ENCODE measurements at regions not wholly inside any gene's neighbourhood (a gene's known extent, or its start where the extent isn't known, plus 50 kb on each side); places are given as distances from the start of the nearest gene placed in this dataset.

DNA sequence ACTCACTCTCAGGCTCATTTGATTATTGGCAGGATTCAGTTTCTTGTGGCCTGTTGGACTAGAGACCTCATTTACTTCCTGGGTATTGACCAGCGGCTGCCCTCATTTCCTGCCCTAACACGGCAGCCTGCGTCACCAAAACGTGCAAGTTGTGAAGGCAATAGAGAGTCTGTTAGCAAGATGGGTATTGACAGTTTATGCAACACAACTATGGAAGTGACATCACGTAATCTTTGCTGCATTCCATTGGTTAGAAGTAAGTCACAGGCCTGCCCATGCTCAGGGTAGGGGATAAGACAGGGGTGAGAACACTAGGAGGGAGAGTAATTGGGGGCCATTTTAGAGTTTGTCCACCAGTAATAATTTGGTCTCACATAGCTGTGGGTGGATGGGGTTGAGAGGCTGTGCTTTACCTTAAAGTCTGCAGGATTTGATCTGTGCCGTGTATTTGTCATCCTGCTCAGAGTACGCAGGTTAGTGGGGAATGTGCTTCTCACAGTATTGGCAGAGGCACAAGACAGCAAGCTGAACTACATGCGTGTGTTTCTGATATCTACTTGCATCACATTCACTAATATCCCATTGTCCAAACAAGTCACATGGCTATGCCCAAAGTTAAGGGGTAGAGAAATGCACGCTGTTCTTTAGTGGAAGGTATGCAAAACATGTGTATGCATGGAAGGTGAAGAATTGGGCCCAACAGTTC, 83.3 kb downstream of the EDEM1 start:
- DNase-seq (ENCODE audit: low read depth in 1 of 2, low spot score in 1 of 2) = no peak

DNA sequence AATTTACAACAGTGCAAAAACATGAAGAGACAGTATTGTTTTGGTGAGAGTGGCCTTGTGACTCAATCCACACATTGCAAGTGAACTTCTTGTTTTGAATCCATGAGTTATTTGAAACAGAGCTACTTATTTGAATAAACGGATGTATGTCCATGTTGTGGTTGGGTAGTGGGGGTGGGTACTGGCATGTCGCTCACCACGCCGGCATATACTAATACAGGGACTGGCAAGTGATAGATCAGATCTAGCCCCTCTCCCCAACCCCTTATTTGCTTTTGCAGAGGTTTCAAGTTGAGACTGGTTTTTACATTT, 83.8 kb downstream of the EDEM1 start:
- DNase-seq (ENCODE audit: low read depth in 1 of 2, low spot score in 1 of 2) = no peak

DNA sequence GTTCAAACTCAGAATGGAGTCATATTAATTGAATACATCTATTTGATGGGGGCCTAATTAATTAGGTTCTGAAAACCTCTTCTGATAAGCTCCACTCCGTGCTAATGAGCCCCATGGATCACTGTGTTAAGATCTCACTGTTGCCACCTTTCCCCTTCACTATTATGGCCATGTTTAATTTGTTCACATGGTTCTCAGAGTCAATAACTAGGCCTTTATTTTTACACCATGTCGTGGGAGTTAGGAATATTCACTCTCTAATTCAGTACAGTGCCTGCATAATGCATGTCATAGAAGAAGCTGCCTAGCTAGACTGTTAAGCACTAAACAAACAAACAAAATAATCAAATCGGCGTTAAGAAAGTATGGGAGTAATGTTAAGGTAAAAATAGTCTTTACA, 84.9 kb downstream of the EDEM1 start:
- no peak for DNase-seq (ENCODE audit: low read depth in 1 of 2, low spot score in 1 of 2)

DNA sequence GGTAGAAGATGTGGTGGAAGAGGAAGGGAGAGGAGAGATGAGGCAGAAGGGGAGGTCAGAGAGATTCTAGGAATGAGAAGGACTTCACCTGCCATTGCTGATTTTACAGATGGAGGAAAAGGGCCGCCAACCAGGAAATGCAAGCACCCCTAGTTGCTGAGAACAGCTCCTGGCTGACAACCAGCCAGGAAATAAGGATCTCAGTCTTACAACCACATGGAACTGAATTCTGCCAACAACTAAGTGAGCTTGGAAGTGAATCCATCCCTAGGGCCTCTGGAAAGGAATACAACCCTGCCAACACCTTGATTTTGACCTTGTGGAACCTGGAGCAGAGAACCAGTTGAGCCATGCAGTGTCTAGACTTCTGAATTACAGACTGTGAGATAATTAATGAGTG, 86.6 kb downstream of the EDEM1 start:
- no peak for DNase-seq (ENCODE audit: low read depth in 1 of 2, low spot score in 1 of 2)

DNA sequence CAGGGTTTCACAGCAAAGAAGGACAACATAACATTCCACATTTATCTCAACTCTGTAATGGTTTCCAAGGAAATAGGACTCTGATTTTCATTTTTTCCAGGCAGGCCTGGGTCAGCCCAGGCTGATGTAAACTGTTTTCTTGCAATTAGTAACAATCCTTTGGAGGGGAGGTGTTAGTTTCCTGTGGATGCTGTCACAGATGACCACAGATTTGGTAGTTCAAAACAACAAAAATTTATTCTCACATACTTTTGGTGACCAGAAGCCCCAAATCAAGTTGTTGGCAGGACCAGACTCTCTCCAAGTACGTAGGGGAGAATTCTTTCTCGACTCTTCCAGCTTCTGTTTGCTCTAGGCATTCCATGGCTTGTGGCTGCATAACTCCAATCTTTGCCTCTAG, 88.0 kb downstream of the EDEM1 start:
- DNase-seq (ENCODE audit: low read depth in 1 of 2, low spot score in 1 of 2) = no peak

DNA sequence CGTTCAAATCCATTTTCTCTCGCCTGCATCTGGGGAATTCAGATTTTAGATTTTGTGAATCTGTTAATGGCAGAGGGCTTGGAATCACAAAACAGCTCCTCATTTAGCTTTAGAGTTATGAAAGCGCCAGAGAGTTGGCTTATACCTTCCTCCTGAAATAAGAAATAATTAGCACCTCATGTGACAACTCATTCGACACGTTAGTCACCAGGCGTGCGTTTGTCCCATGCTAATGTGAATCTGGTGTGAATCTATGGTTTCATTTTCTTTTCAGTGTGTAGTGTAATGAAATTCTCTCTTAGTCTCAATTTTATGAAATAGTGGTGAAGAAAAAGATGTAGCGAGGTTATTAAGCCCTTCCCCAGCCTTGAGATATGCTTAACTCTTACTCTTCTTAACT, 89.4 kb downstream of the EDEM1 start:
- DNase-seq (ENCODE audit: low read depth in 1 of 2, low spot score in 1 of 2) = no peak

DNA sequence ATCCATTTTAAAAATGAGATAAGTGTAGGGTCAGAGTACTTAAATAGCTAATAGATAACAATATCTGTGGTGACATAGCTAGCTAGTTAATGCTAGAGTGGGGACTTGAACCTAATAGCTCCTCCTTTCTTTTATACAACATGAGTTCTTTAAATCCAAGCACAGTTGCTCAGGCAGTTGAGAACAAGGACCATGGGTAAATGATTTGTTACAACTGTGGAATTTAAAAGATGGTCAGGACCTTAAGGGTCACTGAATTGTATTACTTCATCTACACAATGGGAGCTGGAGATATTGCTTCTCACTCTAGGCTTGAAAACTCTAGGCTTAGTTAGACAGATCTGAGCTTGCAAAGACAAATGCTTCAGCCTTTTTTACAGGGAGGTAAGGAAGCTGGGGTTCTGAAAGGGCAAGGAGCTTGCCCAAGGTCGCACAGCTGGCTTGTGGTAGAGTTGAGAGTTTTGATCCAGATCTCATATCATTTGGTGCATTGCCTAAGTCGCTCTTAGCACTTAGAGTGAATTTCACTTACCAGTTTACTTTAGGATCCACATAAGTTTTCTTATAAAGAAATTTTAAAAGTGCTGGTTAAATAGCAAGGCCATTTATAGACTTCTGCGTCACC, 90.2 kb downstream of the EDEM1 start:
- no peak for DNase-seq (ENCODE audit: low read depth in 1 of 2, low spot score in 1 of 2)

DNA sequence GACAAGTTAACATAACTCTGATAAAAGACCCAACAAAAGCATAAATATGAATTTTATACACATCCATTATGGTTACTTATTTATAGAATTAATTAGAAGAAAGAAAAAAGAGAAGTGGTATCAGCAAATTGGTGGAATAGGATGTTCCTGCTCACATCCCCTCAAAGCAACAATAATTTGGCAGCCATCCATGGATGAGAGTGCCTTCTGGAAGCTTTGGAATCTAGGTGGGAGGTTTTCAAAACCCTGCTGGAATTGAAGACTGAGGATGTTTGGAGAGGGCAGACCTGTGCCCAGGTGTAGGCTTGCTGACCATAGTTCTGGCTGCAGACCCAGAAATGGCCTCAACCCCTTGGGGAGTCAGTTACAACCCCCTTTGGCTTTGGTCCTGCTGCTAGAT, 91.2 kb downstream of the EDEM1 start:
- no peak for DNase-seq (ENCODE audit: low read depth in 1 of 2, low spot score in 1 of 2)

DNA sequence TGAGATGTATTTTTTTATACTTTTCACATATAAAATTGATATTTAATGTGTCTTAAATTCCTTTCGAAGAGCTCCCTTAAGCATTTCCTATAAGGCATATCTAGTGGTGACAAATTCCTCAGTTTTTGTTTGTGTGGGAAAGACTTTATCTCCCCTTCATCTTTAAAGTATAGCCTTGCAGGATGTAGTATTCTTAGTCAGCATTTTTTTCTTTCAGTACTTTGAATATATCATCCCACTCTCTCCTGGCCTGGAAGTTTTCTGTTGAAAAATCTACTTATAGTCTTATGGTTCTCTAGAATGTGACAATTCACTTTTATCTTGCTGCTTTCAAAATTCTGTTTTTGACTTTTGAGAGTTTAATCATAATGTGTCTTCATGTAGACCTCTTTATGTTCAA, 95.2 kb downstream of the EDEM1 start:
- DNase-seq (ENCODE audit: low read depth in 1 of 2, low spot score in 1 of 2) = no peak

DNA sequence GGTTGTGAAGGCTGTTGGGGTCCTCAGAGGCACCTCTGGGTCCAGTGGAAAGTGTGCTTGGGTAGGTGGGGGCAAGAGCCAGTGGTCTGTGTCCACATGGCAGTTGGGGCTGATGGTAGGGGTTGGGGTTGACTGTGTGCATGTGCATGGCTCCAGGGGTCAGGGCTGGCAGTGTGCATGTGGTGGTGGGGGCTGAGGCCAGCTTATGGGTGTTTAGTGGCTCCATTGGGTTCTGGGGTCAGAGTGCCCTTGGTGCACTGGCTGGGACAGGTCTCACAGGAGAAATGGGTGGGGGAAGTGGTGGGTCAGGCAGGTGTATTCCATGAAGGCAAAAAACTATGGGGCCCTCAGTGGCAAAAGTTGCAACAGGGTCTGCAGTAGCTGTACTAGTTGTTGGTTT, 97.9 kb downstream of the EDEM1 start:
- no peak for DNase-seq (ENCODE audit: low read depth in 1 of 2, low spot score in 1 of 2)

DNA sequence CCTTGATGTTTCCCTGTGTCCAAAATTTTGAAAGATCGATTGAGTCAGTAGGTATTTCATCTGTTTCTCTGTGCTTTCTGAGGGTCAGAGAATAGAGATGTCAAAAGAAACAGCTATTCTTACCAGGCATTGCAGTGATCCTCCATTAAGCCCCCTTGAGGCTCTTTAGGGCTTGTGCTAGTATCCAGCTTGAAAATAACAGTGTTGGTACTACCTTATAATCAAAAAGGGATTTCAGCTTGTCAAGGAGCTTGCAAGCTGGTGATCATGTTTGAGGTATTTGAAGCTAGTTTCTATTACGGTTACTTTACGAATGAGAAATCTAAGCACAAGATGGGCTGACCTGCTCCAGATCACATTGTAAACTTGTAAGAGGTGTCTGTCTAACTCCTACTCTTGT, 103.4 kb downstream of the EDEM1 start:
- DNase-seq (ENCODE audit: low read depth in 1 of 2, low spot score in 1 of 2) = no peak

DNA sequence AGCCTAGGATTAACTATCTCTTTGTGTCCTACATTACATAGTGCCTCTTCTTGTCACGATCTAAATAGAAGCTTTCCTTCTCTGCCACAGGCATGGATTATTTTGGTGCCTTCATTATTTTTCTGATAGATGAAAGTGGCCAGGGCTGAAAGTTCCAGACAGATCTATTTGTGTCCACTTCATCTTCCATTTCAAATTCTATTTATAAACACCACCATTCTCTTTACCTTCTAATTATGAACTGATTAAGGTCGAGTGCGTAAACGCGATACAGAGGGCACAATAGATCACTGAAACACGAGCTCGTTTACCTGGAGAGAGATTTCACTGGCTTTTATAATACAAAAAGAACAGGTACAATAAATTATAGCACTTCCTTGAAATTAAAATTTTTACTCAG, 105.0 kb downstream of the EDEM1 start:
- no peak for DNase-seq (ENCODE audit: low read depth in 1 of 2, low spot score in 1 of 2)

DNA sequence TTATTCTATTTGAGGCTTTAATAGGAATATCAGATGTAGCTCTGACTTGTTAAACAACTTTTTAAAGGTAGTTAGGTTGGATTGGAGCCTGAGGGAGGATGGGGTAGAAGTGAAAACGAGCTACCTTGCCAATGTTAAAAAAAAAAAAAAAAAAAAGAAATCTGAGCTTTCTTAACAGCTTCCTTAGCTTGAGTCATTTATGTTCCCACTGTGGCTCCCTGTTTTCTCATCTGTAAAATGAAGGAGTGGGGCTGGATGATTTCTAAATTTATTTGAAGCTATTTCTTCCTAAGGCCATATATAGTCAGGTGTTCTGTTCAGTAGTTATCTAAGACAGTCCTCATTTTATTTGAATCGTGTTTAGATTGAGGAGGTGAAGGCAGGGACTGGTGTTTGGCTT, 105.7 kb downstream of the EDEM1 start:
- no peak for DNase-seq (ENCODE audit: low read depth in 1 of 2, low spot score in 1 of 2)

DNA sequence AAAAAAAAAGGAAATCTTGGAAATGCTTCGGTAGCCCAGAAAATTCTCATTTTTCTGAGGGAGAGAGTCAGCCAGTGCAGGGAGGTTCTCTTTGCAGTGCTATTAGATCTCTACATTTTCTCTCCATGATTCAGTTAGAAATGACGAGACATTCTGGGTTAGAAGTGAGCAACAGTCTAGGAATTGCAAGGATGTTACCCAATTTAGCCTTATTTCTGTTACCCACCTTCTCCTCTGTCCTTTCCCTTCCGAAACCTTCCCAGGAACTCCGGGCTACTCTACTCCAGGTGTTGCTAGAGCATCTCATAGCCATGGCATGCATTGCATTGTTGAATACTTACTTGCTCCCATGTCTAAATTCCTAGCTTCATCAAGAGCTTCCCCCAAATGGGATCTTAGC, 106.8 kb downstream of the EDEM1 start:
- DNase-seq (ENCODE audit: low read depth in 1 of 2, low spot score in 1 of 2) = no peak

DNA sequence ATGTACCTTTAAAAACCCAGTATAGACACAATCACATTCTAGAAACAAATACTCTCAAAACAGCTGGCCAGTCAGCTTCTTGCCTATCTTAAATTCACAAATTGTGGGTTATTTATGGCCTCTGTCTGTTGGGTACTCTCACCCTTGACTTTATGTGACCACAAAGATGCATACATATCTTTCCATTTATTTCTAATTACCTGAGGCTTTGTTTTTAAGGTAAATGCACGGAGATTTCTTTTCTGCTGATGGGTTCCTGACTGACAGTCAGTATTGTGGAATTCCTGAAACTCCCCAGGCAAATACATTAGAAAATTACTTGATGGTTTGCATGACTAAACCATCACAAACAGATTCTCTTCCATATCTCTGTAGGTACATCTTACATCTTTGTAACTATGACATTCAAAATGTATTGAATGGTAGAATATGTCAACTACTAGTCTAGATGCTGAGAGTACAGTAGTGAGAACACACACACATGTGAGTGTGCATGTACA, 107.7 kb downstream of the EDEM1 start:
- no peak for DNase-seq (ENCODE audit: low read depth in 1 of 2, low spot score in 1 of 2)

DNA sequence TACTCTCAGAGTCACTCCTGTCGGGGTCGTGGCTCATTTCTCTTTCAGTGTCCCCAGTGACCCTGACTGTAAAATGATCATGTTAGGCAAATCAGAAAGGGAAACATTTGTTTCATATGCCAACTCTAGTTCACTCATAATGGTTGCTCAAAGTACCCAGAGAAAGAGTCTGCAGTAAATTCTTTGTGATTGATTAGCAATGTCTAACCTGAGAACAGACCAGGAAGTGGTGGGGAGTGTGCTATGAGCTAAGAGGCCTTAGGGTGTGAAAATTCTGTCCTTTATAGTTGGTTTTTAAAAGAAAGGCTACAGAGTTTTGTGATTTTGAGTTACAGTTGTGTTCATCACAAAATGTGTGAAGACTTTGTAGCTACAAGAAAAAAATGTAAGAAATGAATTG, 108.9 kb downstream of the EDEM1 start:
- DNase-seq (ENCODE audit: low read depth in 1 of 2, low spot score in 1 of 2) = no peak

DNA sequence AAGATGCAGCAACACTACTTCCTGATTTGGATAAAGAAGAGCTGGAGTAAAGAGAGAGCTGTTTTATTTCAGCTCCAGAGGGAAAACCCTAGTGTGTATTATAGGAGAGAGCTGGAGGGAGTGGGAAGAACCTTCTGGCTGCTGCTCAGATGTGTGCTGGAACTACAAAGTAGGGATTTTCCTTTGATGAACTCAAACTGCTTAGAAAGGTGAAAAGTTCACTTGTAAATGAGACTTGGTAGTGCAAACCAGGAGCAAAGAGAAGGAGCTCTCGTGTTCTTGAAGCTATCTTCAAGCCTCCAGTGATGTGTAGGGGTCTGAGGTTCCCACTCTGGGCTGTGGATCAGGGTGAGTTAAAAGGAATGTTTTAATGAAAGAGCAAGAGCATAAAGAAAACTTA, 110.4 kb downstream of the EDEM1 start:
- DNase-seq (ENCODE audit: low read depth in 1 of 2, low spot score in 1 of 2) = no peak

DNA sequence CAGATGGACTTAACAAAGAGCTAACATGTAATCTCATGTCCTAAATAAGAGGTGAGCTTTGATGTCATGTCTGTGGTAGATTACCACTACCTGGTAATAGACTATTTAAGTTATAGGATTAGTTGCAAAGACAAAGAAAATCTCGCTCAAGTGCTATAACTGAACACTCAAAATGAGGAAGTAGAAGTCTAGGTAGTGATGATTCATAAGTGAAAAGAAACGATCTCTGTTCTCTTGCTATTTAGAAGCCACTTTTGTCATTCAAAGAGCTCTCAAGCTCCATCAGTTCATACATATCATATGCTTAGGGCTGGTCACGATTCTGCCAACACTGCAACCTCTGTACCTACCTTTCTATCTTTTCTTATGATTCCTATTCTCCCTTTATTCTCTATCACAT, 110.9 kb downstream of the EDEM1 start:
- DNase-seq (ENCODE audit: low read depth in 1 of 2, low spot score in 1 of 2) = no peak

DNA sequence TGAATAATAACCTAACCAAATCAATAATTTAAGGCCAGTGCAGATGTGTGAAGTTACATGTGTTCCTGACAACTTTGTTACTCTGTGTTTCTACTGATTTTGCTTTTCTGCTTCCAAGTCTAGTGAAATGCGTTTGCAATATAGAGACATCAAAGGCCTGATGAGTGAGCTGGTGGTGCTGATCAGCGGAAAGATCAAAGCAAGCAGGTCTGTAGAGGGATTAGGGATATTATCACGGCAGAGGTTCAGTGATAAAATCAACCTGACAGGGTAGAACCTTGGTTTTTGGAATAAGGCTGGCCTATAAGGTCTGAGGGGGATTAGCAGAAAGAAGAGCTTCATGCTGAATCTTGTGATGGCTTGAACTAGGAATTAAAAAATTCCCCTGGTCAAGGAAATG, 111.7 kb downstream of the EDEM1 start:
- DNase-seq (ENCODE audit: low read depth in 1 of 2, low spot score in 1 of 2) = no peak

DNA sequence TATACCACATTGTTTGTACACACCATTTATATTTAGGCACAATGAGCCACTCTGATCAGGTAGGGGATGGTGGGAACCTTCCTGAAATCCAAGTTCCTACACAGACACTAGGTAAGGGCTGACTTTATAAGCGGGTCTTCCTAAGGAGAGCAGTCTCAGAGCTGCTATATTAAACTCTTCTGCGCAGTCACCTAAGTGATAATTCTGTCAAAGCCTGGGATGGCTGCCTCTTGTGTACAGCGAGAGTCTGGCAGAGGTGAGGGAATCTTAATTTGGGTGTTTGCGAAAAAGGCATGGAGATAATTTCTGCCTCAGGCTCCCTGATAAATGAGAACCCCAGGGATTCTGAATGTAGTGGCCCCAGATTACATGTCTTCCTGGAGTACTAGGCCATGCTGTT, 113.1 kb downstream of the EDEM1 start:
- no peak for DNase-seq (ENCODE audit: low read depth in 1 of 2, low spot score in 1 of 2)

DNA sequence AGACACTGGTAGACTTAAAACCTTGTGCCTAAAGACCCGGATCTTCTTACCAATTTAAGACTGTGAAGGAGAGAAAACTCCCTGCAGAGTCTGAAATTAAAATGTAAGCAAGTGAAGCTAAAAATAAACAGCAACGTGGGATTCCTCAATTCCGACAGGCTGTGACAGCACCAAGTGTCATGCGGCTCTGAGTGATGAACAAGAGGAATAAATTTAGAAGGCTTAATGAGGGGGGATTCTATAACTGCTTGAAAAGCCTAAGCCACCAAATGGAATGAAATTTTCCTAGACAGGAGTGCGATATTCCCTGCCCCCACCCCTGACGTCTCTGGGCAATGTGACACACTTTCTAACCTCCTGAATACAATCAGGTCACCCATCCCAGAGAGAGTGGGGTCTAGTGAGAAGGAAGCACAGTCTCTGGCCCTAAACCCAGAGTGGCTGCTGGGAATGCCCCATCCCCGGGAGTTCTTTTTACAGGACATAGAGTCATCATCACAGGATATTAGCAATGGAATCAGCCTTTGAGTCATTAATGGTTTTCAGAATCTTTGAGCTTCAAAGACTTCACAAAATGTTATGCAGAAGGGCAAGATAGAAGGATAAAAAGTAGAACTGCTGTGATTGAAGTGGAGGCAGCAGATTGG, 114.3 kb downstream of the EDEM1 start:
- no peak for DNase-seq (ENCODE audit: low read depth in 1 of 2, low spot score in 1 of 2)

DNA sequence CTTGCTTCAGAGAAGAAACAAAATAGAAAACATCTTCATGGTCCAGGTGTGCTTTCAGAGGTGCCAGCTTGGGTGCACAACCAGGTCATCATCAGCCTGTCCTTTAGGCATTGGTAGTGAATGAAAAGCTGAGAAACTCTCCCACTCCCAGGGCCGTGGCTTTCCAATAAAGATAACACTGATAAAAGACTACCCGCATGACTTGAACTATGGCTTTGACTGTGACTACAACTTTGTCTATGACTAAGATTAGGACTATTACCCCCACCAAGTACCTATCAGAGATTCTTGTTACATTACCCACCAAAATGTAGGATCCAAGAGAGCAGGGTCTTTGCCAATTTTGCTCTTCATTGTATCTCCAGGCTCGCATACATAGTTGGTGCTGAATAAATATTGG, 115.2 kb downstream of the EDEM1 start:
- no peak for DNase-seq (ENCODE audit: low read depth in 1 of 2, low spot score in 1 of 2)

DNA sequence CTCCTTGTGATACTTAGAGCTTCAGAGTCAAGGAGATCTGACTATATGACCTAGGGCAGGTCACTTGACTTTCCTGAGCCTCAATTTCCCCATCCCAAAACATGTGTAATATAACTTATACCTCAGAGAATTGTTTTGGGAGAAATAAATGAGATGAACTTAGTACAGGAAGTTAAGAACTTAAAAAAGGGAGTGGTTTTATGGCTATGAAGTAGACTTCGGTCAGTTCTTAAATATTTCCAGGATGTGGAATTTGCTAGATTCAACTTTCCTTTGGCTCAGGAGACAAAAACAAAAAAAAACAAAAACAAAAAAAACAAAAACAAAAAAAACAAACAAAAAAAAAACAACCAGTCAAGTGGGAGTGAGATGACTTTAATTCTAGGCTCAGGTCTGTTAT, 116.7 kb downstream of the EDEM1 start:
- no peak for DNase-seq (ENCODE audit: low read depth in 1 of 2, low spot score in 1 of 2)
